Common myeloid progenitor, CD34-positive (primary cell): ENCODE measurements at regions not wholly inside any gene's neighbourhood (a gene's known extent, or its start where the extent isn't known, plus 50 kb on each side); places are given as distances from the start of the nearest gene placed in this dataset.

Experiments
- CTCF ChIA-PET: fragments of 350-600 bp; sonication (Branson Sonifier 250); formaldehyde crosslinking; loops from one replicate; lab custom pipeline; 2021; ENCODE audit warnings: antibody characterized with exemption; lab: Charles Lee
- POLR2A ChIA-PET: fragments of 350-600 bp; sonication (Branson Sonifier 250); formaldehyde crosslinking; loops from one replicate; lab custom pipeline; 2021; ENCODE audit warnings: antibody characterized with exemption; lab: Charles Lee
- DNase-seq, 3 donors: peaks; one replicate each; pipeline versions ENCODE4 v3.0.0 to v3.0.0-alpha.2; 2013
- H3K27ac ChIP-seq, 2 experiments: 1 replicate in 1 of 2; 2 replicates in 1 of 2; pipeline ENCODE4 v1.7.0; 2013; ENCODE audit warnings: inconsistent platforms in 2 of 2, low read length in 2 of 2, mild to moderate bottlenecking in 2 of 2, low read depth in 1 of 2, moderate library complexity in 1 of 2; ENCODE audit not compliant: severe bottlenecking in 2 of 2, insufficient read depth in 1 of 2, poor library complexity in 1 of 2
- H3K27me3 ChIP-seq, 5 experiments: replicated peaks in 2 of 5; 1 replicate in 3 of 5; 2 replicates in 2 of 5; pipeline versions ENCODE4 v1.6.1 to v1.7.0; 2013; ENCODE audit warnings: low read length in 4 of 5, mild to moderate bottlenecking in 2 of 5, moderate library complexity in 2 of 5, inconsistent platforms in 1 of 5; ENCODE audit not compliant: insufficient read depth in 5 of 5, control insufficient read depth in 4 of 5
- H3K36me3 ChIP-seq, 4 experiments: 1 replicate in 2 of 4; 2 replicates in 2 of 4; pipeline versions ENCODE4 v1.6.1 to v1.7.0; 2013; ENCODE audit warnings: low read length in 3 of 4, control low read depth in 1 of 4, mild to moderate bottlenecking in 1 of 4; ENCODE audit not compliant: control insufficient read depth in 4 of 4, insufficient read depth in 4 of 4
- H3K4me1 ChIP-seq, 4 experiments: 1 replicate in 3 of 4; 2 replicates in 1 of 4; pipeline versions ENCODE4 v1.6.1 to v1.7.1; 2013; ENCODE audit warnings: low read length in 3 of 4, mild to moderate bottlenecking in 3 of 4, control low read depth in 1 of 4, inconsistent platforms in 1 of 4, moderate library complexity in 1 of 4; ENCODE audit not compliant: control insufficient read depth in 4 of 4, insufficient read depth in 4 of 4; ENCODE audit errors: control extremely low read depth in 1 of 4
- H3K4me3 ChIP-seq, 7 experiments: 1 replicate in 4 of 7; 2 replicates in 3 of 7; pipeline versions ENCODE4 v1.5.1 to v1.7.0; 2013; ENCODE audit warnings: mild to moderate bottlenecking in 7 of 7, low read length in 6 of 7, moderate library complexity in 6 of 7, inconsistent platforms in 2 of 7, low read depth in 2 of 7, control low read depth in 1 of 7; ENCODE audit not compliant: insufficient read depth in 4 of 7, control insufficient read depth in 1 of 7; ENCODE audit errors: extremely low read depth in 1 of 7
- H3K9me3 ChIP-seq, 5 experiments: 1 replicate in 4 of 5; 2 replicates in 1 of 5; pipeline versions ENCODE4 v1.6.1 to v1.7.1; 2013; ENCODE audit warnings: low read length in 4 of 5, mild to moderate bottlenecking in 2 of 5, inconsistent platforms in 1 of 5, low read depth in 1 of 5, moderate library complexity in 1 of 5; ENCODE audit not compliant: control insufficient read depth in 4 of 5, insufficient read depth in 2 of 5; ENCODE audit errors: control extremely low read depth in 1 of 5
- WGBS: methylation state at CpG from one replicate; pipeline ENCODE4 v1.1.5; 2013; ENCODE audit not compliant: insufficient coverage; 5-methylcytosine and 5-hydroxymethylcytosine counted together

GRCh38 chr3:72223628-72224027 is 438.7 kb upstream of the PROK2 start:
- 84% methylated on average over 2 of the region's 2 CpGs for WGBS
- no peak for DNase-seq
- POLR2A ChIA-PET: interaction anchor here (0.7 kb wide), 1 partner anchor 44 kb away, joined by 4 read pairs; no protein-coding TSS in a partner anchor
- H3K4me3 ChIP-seq: no peak overlapping the region
- H3K27ac ChIP-seq: no peak overlapping the region
- H3K27me3 ChIP-seq: no peaks in the 10 kb centered on the region
- CTCF ChIA-PET: interaction anchor here (1.0 to 1.7 kb wide), 4 partner anchors 8 to 105 kb away, joined by 3 to 4 read pairs (median 3); no protein-coding TSS in a partner anchor
- H3K36me3 ChIP-seq: no peaks in the 10 kb centered on the region
- peaks cover 0 to 12% (median 11%) of the 10 kb centered on the region in 4 experiments for H3K4me1 ChIP-seq
- H3K9me3 ChIP-seq: peaks cover 7 to 26% (median 9%) of the 10 kb centered on the region in 5 experiments

GRCh38 chr3:72223116-72223515 is 438.2 kb upstream of the PROK2 start:
- Histone ChIP-seq H3K4me1 (peaks cover 0 to 12% (median 9%) of the 10 kb centered on the region in 4 experiments), H3K27me3 (no peaks in the 10 kb centered on the region), H3K9me3 (peaks cover 7 to 26% (median 9%) of the 10 kb centered on the region in 5 experiments), H3K36me3 (no peaks in the 10 kb centered on the region), H3K27ac (no peak overlapping the region), H3K4me3 (no peak overlapping the region)
- ChIA-PET CTCF (interaction anchor here (1.4 to 1.7 kb wide), 3 partner anchors 8 to 13 kb away, joined by 3 to 4 read pairs (median 3); no protein-coding TSS in a partner anchor), POLR2A (no interaction called here)
- WGBS: 100% methylated on average over 2 of the region's 2 CpGs
- no peak for DNase-seq

GRCh38 chr3:72222410-72222809 is 437.5 kb upstream of the PROK2 start:
- DNase-seq: no peak
- POLR2A ChIA-PET: interaction anchor here (0.6 kb wide), 1 partner anchor 14 kb away, joined by 3 read pairs; no protein-coding TSS in a partner anchor
- H3K36me3 ChIP-seq: no peaks in the 10 kb centered on the region
- H3K27ac ChIP-seq: no peak overlapping the region
- WGBS: 97% methylated on average over 9 of the region's 9 CpGs
- no peaks in the 10 kb centered on the region for H3K27me3 ChIP-seq
- CTCF ChIA-PET: interaction anchor here (1.4 kb wide), 1 partner anchor 14 kb away, joined by 3 read pairs; no protein-coding TSS in a partner anchor
- H3K4me3 ChIP-seq: no peak overlapping the region
- H3K9me3 ChIP-seq: peaks cover 7 to 26% (median 9%) of the 10 kb centered on the region in 5 experiments
- peaks cover 0 to 5% (median 2%) of the 10 kb centered on the region in 4 experiments for H3K4me1 ChIP-seq

GRCh38 chr3:72220946-72221345 is 436.0 kb upstream of the PROK2 start:
- 100% methylated on average over 3 of the region's 6 CpGs for WGBS
- DNase-seq: no peak

GRCh38 chr3:72219752-72220151 is 434.8 kb upstream of the PROK2 start:
- no peaks in the 10 kb centered on the region for H3K36me3 ChIP-seq
- H3K27me3 ChIP-seq: no peaks in the 10 kb centered on the region
- ChIA-PET POLR2A (no interaction called here), CTCF (interaction anchor here (0.6 to 0.7 kb wide), 2 partner anchors 8 to 93 kb away, joined by 3 read pairs; no protein-coding TSS in a partner anchor)
- H3K27ac ChIP-seq: no peak overlapping the region
- H3K9me3 ChIP-seq: peaks cover 0 to 9% (median 6%) of the 10 kb centered on the region in 5 experiments
- peaks cover 0 to under 1% (median 0%) of the 10 kb centered on the region in 4 experiments for H3K4me1 ChIP-seq
- no peak overlapping the region for H3K4me3 ChIP-seq
- DNase-seq: no peak
- 83% methylated on average over 1 of the region's 3 CpGs for WGBS

More at GRCh38 chr3:72220946-72221345, 436.0 kb upstream of the PROK2 start:
- ChIA-PET POLR2A (no interaction called here), CTCF (no interaction called here)
- Histone ChIP-seq H3K9me3 (peaks cover 5 to 18% (median 7%) of the 10 kb centered on the region in 5 experiments), H3K27ac (no peak overlapping the region), H3K4me3 (no peak overlapping the region), H3K4me1 (no peaks in the 10 kb centered on the region), H3K36me3 (no peaks in the 10 kb centered on the region), H3K27me3 (no peaks in the 10 kb centered on the region)

GRCh38 chr3:72217570-72217969 is 432.6 kb upstream of the PROK2 start:
- POLR2A ChIA-PET: no interaction called here
- DNase-seq: no peak
- CTCF ChIA-PET: no interaction called here
- H3K27me3 ChIP-seq: no peaks in the 10 kb centered on the region
- H3K27ac ChIP-seq: no peak overlapping the region
- 97% methylated on average over 5 of the region's 7 CpGs for WGBS
- no peaks in the 10 kb centered on the region for H3K36me3 ChIP-seq
- H3K9me3 ChIP-seq: peaks cover 0 to 2% (median 0%) of the 10 kb centered on the region in 5 experiments
- H3K4me1 ChIP-seq: peaks cover 0 to 14% (median 5%) of the 10 kb centered on the region in 4 experiments
- H3K4me3 ChIP-seq: no peak overlapping the region
